Activated T-cell treated with anti-CD3 and anti-CD28 coated beads, Interleukin-2, amount 50 U/mL, for 4 hours (primary cell): ENCODE measurements at regions not wholly inside any gene's neighbourhood (a gene's known extent, or its start where the extent isn't known, plus 50 kb on each side); places are given as distances from the start of the nearest gene placed in this dataset.
"Not testable (repeated sequence)": the region's sequence is repeated elsewhere in the genome, so short reads cannot be mapped to it uniquely, and the experiment has no call there.

Experiments used
- ATAC-seq, 2 donors: fragments of 200-7000 bp; cut with Tn5 transposase; one replicate each; pipeline ENCODE4 v1.10.0; 2021
- DNase-seq: peaks from one replicate; pipeline ENCODE4 v3.0.0-alpha.2; 2020
- H3K27me3 Mint-ChIP-seq: one replicate; pipeline ENCODE4 v1.8.0; 2021; ENCODE audit warnings: low read depth, mixed read lengths
- H3K36me3 Mint-ChIP-seq: one replicate; pipeline ENCODE4 v1.8.0; 2022; ENCODE audit warnings: mixed read lengths; ENCODE audit not compliant: insufficient read depth
- H3K4me1 Mint-ChIP-seq: one replicate; pipeline ENCODE4 v1.8.0; 2021; ENCODE audit warnings: low read depth, mixed read lengths
- H3K4me3 Mint-ChIP-seq: one replicate; pipeline ENCODE4 v1.8.0; 2021; ENCODE audit warnings: mild to moderate bottlenecking, moderate library complexity, mixed read lengths
- H3K9me3 Mint-ChIP-seq: one replicate; pipeline ENCODE4 v1.8.0; 2021; ENCODE audit warnings: mixed read lengths

DNA sequence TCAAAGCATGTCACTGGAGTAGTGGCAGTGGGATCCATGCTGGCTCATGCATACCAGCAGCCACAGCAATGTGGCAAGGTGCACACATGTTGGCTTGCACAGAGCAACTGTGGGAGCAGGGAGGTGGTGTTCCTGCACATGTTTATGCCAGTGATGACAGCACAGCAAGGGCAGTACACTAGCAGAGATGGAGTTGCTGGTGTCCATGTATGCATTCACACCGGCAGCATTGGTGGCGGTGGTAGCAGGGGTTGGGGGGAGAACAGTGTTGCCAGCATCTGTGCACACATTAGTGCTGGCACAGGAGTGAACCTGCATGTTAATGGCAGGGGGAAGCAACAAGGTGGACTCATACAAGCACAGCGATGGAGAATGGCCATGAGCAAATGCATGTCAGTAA lies 202.0 kb upstream of the KCNMB2 start:
- Mint-ChIP-seq H3K27me3 (peaks cover 1% of the 10 kb centered on the region), H3K9me3 (peaks cover 8% of the 10 kb centered on the region)
- no peak for ATAC-seq

DNA sequence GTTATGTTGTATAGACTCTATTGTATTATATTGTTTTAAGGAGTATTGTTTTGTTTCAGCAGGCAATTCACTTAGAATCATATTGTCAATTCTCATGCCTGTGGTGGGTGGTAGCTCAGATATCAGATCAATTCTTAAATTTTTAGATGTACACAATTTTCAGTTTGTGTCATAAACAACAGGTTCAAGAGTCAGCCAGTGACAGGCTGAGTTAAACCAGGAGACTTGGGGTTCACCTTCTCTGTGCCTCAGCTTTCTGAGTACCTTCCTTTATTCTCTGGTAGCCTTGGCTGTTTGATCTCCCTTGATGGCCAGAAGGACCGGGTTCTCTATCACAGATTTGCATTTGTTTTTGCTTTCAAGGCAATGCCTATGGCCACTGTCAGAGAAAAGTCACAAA lies 199.9 kb upstream of the KCNMB2 start:
- H3K9me3 Mint-ChIP-seq: peaks cover 8% of the 10 kb centered on the region
- H3K27me3 Mint-ChIP-seq: peaks cover 1% of the 10 kb centered on the region
- ATAC-seq: no peak
- H3K36me3 Mint-ChIP-seq: no peaks in the 10 kb centered on the region
- no peak overlapping the region for H3K4me3 Mint-ChIP-seq
- no peaks in the 10 kb centered on the region for H3K4me1 Mint-ChIP-seq
- no peak for DNase-seq

More for the DNA sequence above, 202.0 kb upstream of the KCNMB2 start:
- Mint-ChIP-seq H3K4me1 (no peaks in the 10 kb centered on the region), H3K36me3 (no peaks in the 10 kb centered on the region), H3K4me3 (no peak overlapping the region)
- no peak for DNase-seq

DNA sequence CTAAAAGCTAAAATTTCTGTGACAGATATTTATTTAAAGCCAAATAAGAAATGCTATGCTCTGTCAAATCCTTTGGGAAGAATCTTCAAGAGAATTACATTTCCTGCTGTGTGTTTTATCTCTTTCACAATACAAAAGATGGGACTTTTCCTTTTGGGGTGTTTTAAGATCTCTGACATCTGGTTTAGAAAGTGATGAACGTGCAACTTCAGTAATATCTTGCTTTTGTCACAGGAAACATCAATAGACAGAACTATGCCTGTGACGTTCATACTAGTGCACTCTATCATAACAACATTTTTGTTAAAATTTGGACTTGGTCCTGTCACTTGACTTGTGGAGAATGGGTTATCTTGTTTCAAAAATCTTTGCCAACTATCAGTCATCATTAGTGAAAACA lies 195.7 kb upstream of the KCNMB2 start:
- DNase-seq: no peak
- no peak for ATAC-seq
- Mint-ChIP-seq H3K4me3 (no peak overlapping the region), H3K36me3 (no peaks in the 10 kb centered on the region), H3K9me3 (peaks cover 5% of the 10 kb centered on the region), H3K27me3 (no peaks in the 10 kb centered on the region), H3K4me1 (no peaks in the 10 kb centered on the region)

DNA sequence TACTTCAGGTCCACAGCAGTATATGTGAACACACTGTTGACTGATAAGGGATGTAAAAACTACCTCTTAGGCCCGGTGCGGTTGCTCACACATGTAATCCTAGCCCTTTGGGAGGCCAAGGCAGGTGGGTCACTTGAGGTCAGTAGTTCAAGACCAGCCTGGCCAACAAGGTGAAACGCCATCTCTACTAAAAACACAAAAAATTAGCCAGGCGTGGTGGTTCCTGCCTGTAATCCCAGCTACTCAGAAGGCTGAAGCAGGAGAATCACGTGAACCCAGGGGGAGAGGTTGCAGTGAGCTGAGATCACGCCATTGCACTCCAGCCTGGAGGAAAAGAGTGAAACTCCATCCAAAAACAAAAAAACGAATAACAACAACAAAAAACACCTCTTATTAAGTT lies 194.6 kb upstream of the KCNMB2 start:
- ATAC-seq (no peak), DNase-seq (no peak)
- H3K9me3 Mint-ChIP-seq: no peaks in the 10 kb centered on the region
- H3K4me3 Mint-ChIP-seq: no peak overlapping the region
- H3K4me1 Mint-ChIP-seq: no peaks in the 10 kb centered on the region
- H3K27me3 Mint-ChIP-seq: peaks cover 3% of the 10 kb centered on the region
- no peaks in the 10 kb centered on the region for H3K36me3 Mint-ChIP-seq

DNA sequence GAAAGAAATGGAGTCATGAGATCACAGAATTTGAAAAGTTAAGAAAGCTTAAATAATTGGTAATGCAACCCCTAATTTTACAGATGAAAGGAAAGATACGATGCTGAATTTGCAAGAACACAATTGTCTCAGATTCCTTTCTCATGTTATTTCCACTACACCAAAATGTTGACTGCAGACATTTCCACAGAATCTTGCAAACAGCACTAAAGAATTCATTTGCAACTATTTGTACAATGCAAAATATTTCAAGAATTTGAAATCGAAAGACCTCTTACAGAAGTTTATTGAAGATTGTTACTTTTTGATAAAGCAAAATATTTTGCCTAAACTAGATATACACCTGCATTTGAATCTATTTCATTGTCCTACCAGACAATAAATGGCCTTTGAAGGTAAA lies 194.1 kb upstream of the KCNMB2 start:
- no peak for ATAC-seq
- no peak overlapping the region for H3K4me3 Mint-ChIP-seq
- no peaks in the 10 kb centered on the region for H3K36me3 Mint-ChIP-seq
- no peak for DNase-seq
- H3K4me1 Mint-ChIP-seq: no peaks in the 10 kb centered on the region
- peaks cover 3% of the 10 kb centered on the region for H3K27me3 Mint-ChIP-seq
- no peaks in the 10 kb centered on the region for H3K9me3 Mint-ChIP-seq

DNA sequence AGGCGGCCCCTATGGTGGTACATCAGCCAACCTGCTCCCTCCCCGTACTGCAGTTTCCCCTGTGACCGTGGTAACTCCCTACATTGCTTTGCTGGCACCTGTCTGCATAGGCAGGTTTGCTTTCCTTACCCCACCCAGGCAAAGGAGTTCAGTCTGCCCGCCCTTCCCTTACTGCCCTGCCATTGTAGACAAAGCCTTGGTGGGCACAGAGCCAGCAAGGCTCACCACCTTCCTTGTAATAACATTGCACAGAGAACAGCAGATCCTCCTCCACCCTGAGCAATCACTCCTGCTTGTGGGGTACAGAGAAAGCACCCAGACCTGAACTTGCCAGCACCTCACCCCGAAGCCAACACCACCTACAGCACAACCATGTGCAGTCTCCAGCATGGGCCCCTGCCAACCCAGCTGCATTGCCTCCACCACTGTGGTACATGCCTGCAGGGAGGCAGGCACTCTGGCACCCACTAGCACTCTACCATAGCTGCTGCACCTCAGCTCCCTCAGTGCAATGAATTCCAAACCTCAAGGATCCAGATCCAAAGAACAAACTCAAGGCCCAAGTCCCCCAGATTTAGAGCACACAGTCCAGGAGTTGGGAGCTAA lies 192.7 kb upstream of the KCNMB2 start:
- no peaks in the 10 kb centered on the region for H3K9me3 Mint-ChIP-seq
- DNase-seq (no peak), ATAC-seq (no peak)
- H3K27me3 Mint-ChIP-seq: peaks cover 3% of the 10 kb centered on the region
- H3K4me1 Mint-ChIP-seq: no peaks in the 10 kb centered on the region
- H3K4me3 Mint-ChIP-seq: no peak overlapping the region
- H3K36me3 Mint-ChIP-seq: no peaks in the 10 kb centered on the region

DNA sequence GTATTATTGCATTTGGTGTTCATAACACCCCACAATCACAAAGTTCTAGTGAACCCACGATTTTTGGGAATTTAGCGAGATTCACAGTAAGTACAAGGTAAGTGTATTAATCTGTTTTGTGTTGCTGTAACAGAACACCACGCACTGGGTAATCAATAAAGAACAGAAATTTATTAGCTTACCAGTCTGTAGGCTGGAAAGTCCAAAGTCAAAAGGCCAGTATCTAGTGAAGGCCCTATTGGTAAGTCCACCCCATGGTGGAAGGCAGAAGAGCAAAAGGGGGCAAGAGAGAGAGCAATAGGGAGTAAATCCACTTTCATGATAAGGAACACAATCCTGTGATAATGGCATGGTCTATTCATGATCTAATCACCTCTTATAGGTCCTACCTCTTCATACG lies 190.3 kb upstream of the KCNMB2 start:
- Mint-ChIP-seq H3K36me3 (no peaks in the 10 kb centered on the region), H3K9me3 (no peaks in the 10 kb centered on the region), H3K27me3 (peaks cover 3% of the 10 kb centered on the region), H3K4me1 (no peaks in the 10 kb centered on the region), H3K4me3 (no peak overlapping the region)
- ATAC-seq (no peak), DNase-seq (no peak)

DNA sequence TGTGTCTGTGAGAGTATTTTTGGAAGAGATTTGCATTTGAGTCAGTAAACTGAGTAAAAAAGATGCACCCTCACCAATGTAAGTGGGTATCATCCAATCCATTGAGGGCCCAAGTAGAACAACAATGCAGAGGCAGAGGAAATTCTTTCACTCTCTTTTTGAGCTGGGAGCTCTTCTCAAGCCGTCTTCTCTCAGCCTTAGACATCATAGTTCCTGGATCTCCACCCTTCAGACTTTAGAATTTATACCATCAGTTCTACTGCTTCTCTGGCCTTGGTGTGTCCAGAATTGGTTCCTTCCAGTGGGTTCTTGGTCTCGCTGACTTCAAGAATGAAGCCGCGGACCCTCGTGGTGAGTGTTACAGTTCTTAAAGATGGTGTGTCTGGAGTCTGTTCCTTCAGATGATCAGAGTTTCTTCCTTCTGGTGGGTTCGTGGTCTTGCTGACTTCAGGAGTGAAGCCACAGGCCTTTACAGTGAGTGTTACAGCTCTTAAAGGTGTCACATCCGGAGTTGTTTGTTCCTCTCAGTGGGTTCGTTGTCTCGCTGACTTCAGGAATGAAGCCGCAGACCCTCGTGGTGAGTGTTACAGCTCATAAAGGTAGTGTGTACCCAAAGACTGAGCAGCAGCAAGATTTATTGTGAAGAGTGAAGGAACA lies 187.5 kb upstream of the KCNMB2 start:
- H3K36me3 Mint-ChIP-seq, H3K4me1 Mint-ChIP-seq, H3K9me3 Mint-ChIP-seq, DNase-seq, ATAC-seq, H3K4me3 Mint-ChIP-seq, H3K27me3 Mint-ChIP-seq: not testable (repeated sequence)

DNA sequence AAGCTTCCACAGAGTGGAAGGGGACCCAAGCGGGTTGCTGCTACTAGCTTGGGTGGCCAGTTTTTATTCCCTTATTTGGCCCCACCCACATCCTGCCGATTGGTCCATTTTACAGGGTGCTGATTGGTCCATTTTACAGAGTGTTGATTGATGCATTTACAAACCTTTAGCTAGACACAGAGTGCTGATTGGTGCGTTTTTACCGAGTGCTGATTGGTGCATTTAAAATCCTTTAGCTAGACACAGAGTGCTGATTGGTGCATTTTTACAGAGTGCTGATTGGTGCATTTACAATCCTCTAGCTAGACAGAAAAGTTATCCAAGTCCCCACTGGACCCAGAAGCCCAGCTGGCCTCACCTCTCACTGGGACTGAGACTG lies 187.0 kb upstream of the KCNMB2 start:
- not testable (repeated sequence) for ATAC-seq, H3K9me3 Mint-ChIP-seq, H3K27me3 Mint-ChIP-seq, H3K4me3 Mint-ChIP-seq, DNase-seq, H3K4me1 Mint-ChIP-seq, H3K36me3 Mint-ChIP-seq

DNA sequence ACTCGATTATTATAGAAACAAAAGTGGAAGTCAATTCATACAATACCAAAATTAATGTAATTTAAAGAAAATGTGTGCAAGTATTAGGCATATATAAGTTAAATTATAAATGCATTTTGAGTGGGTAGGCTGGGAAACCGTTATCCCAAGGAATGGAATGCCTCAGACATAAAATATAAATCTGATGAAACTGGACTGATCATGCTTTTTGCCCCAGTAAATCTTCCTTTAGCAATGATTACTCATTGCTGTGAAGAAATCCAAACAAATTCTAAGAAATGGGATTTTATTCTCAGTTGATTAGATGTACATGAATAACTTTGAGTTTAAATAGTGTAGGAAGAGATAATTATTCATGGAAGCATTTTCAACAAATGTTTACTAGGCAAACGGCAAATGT lies 185.5 kb upstream of the KCNMB2 start:
- DNase-seq: no peak
- Mint-ChIP-seq H3K27me3 (peaks cover 3% of the 10 kb centered on the region), H3K36me3 (no peaks in the 10 kb centered on the region), H3K4me3 (no peak overlapping the region), H3K9me3 (no peaks in the 10 kb centered on the region), H3K4me1 (no peaks in the 10 kb centered on the region)
- no peak for ATAC-seq

DNA sequence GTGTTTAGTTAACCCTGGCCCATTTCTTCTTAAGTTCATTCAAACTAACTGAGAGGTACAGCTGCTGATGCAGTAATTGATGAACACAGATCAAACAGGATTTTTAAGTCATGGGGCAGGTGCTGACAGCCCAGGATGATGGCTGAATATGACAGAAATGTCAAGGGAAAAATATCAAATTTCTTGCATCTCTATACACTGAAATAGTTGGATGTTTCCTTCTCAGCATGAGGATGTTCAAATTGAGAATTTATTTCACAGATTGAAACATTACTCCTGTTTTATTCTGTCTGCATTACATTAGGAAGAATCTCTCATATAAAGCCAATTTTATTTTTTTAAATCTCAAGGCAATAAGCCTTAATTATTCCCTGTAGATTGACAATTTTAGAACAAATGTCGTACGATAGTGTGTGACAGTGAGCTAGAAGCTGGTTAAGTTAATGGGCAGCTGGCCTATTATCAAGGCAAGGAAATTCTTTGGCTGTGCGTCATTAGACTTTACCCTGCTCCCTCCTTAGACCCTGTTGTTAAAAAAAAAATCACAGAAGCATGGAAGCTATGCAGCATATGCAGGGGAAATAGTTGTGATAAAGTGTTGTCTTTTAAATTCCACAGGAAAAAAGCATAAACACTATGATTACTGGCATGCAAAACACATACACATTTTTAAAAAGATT lies 183.8 kb upstream of the KCNMB2 start:
- Mint-ChIP-seq H3K36me3 (no peaks in the 10 kb centered on the region), H3K27me3 (no peaks in the 10 kb centered on the region), H3K4me3 (no peak overlapping the region), H3K9me3 (no peaks in the 10 kb centered on the region), H3K4me1 (no peaks in the 10 kb centered on the region)
- ATAC-seq (no peak), DNase-seq (no peak)

DNA sequence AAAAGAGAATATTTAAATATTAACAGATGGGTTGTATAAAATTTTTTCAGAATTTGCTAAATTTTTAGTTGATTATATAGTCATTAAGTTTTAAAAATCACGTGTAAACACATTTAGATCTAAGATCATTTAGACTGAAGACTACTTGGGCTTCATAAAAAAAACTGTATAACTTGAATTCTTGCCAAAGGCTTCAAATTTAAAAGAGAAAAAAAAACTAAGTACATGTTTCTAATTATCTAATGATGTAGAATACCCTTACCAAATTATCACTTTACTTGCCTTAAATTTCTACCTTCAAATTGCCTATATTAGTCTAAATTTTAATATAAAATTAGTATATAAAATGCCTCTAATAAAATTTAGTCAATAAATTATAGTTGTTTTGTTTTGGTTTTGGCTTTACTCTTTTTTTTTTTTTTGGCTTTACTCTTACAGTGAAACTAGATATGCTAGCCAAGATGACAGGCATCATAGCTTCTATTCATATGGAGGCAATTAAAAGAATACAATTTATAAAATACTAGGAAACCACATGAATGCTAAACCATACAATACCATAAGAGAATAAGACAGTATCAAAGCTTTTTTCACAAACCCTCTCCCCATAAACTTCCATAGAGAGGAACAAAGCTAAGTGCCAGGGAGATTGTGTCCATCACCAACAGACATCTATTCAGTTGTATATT lies 183.1 kb upstream of the KCNMB2 start:
- no peaks in the 10 kb centered on the region for H3K9me3 Mint-ChIP-seq
- no peak overlapping the region for H3K4me3 Mint-ChIP-seq
- H3K36me3 Mint-ChIP-seq: no peaks in the 10 kb centered on the region
- ATAC-seq: no peak
- no peaks in the 10 kb centered on the region for H3K27me3 Mint-ChIP-seq
- no peak for DNase-seq
- no peaks in the 10 kb centered on the region for H3K4me1 Mint-ChIP-seq

DNA sequence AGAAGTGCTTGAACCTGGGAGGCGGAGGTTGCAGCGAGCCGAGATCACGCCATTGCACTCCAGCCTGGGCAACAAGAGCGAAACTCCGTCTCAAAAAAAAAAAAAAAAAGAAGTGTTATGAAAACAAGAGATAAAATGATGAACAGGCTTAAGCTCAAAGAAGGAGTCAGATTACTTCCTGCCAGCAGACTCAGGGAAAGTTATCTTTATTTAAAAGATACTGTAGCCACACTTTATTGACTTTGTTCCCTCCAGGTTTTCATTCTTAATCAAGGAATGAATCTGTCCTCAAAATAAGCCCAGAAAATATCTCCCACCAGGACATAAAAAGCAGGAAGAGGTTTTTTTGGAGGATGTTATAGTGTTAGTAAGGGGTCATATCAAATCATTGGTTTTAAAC lies 176.5 kb upstream of the KCNMB2 start:
- DNase-seq: no peak
- no peak for ATAC-seq
- Mint-ChIP-seq H3K36me3 (no peaks in the 10 kb centered on the region), H3K9me3 (peaks cover 23% of the 10 kb centered on the region), H3K4me1 (no peaks in the 10 kb centered on the region), H3K4me3 (no peak overlapping the region), H3K27me3 (peaks cover 4% of the 10 kb centered on the region)

DNA sequence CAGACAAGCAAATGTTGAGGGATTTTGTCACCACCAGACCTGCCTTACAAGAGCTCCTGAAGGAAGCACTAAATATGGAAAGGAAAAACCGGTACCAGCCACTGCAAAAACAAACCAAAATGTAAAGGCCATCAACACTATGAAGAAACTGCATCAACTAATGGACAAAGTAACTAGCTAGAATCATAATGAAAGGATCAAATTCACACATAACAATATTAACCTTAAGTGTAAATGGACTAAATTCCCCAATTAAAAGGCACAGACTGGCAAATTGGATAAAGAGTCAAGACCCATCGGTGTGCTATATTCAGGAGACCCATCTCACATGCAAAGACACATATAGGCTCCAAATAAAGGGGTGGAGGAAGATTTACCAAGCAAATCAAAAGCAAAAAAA lies 173.2 kb upstream of the KCNMB2 start:
- not testable (repeated sequence) for H3K4me3 Mint-ChIP-seq, H3K27me3 Mint-ChIP-seq, DNase-seq, H3K36me3 Mint-ChIP-seq, H3K4me1 Mint-ChIP-seq, ATAC-seq
- H3K9me3 Mint-ChIP-seq: peaks cover 23% of the 10 kb centered on the region
